NCI-H226 (cell line): ENCODE measurements at regions not wholly inside any gene's neighbourhood (a gene's known extent, or its start where the extent isn't known, plus 50 kb on each side); places are given as distances from the start of the nearest gene placed in this dataset.
"Not testable (repeated sequence)": the region's sequence is repeated elsewhere in the genome, so short reads cannot be mapped to it uniquely, and the experiment has no call there.

Experiments used
- DNase-seq: peaks from one replicate; pipeline ENCODE4 v3.0.0-alpha.2; 2015

DNA sequence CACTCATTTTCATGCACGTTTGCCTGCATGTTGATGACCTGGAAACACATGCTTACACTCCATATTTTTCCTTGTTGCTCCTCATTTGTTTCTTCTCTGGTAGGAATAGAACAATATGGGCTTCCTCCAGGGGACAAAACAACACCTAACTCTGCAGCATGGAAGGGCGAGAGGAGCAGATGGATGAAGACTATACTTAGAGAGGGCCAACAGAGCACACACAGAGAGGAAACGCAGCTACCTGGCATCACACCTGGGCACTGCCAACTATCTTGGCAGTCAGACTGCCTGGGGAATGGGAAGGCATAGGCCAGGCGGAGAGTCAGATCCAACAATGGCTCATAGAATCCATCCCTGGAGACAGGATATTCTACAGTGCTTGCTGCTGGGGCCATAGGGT lies 290.9 kb downstream of the CD83 start:
- DNase-seq: no peak

DNA sequence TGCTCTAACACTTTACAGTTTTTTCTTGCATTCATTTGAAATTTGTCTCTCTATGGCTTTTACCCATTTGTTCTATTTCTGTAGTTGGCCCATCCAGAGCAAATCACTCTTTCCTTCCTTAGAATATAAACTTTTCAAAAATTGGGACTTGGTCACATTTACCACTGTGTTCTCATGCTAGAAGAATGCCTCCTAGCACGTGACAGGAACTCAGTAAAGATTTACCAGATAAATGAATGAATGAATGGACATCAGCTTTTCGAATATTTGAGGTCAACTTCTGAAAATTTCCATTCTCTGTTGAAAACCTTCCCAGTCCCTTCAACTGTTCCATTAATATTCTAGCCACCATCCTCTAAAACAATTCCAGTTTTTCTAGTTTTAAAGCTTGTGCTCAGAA lies 294.5 kb downstream of the CD83 start:
- DNase-seq: no peak

DNA sequence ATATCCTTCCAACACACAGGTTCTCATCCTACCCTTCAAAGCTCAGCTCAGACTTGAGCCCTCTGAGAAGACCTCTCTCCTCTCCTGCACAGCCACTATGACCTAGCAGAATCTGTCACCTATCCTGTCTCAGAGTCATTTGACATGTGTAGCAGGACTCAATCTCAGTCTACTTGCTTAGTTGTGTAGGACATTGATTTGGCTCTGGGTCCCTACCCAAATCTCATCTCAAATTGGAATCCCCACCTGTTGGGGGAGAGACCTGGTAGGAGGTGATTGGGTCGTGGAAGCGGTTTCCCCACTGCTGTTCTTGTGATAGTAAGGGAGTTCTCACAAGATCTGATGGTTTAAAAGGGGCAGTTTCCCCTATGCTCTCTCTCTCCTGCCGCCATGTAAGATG lies 297.9 kb downstream of the CD83 start:
- no peak for DNase-seq

DNA sequence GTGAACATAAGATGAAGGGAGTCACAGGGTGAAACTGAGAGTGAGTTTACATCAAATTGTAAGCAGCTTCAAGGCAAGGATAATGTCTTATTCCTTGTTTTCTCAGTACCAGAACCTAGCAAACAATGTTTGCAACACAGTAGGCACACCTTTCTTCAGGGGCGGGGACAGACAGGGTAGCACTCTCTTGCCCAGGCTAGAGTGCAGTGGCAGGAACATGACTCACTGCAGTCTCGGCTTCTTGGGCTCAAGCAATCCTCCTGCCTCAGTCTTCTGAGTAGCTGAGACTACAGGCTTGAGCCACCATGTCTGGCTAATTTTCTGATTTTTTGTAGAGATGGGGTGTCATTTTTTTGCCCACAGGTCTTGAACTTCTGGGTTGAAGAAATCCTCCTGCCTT lies 299.8 kb downstream of the CD83 start:
- DNase-seq: no peak

DNA sequence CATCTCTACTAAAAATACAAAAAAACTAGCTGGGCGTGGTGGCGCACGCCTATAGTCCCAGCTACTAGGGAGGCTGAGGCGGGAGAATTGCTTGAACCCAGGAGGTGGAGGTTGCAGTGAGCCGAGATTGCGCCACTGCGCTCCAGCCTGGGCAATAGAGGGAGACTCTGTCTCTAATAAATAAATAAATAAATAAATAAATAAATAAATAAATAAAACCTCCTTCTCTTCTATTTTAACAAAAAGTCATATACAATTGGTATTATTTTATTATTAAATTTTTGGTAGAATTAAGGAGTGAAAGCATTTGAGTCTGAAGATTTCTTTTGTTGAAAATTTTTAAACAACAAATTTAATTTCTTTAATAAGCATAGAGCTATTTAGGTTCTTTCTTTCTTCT lies 301.7 kb downstream of the CD83 start:
- not testable (repeated sequence) for DNase-seq

DNA sequence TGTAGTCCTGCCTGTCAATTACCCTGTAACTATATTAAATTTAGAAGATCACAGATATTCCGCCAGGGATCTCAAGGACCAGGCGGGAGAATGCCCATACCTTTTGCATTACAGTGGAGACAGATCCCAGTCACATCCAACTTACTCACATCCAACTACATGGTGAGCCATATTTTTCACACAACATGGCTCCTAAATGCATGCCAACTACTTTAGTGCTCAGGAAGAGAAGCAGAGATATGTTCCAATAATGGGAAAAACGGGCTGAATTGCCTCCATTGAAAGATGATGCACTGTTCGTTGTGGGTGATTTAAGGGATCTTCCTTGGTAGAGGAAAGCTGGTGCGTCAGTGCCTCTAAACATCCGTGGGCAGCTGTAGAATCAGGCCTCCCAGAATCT lies 304.5 kb downstream of the CD83 start:
- no peak for DNase-seq

DNA sequence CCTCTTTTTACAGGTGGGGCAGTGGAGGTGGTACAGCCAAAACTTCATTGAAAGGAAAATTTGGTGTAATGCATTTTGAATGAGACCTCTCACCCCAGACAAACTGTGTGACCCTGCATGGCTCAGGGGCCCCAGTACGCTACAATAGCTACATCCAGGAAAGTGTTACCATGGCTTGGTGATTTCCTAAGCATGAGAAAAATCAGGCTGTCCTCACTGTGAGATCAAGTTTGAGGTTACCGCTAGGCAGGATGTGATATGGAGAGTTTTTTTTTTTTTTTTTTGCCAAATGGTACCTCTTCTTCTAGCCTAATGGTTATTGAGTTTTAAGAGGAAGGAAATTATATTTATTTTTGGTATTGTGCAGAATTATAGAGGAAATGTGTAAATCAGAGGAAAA lies 305.3 kb downstream of the CD83 start:
- no peak for DNase-seq

DNA sequence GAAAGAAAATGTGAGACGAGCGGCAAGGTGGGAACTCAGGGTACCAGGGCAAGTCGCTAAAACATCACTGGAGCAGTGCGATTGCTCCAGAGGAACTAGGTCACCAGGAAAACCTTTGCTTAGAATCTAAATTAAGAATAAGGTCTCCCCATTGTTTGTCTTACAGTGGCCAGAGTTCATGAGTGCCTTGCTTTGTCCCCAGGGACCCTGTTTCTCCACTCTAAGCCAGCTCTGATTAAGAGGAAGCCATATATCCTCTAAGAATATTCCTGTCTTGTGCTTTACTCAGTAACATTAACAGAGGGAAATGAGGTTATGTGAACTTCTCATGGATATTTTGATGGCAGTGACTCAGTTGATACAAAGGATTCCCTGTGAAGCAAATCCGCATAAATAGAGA lies 305.8 kb downstream of the CD83 start:
- DNase-seq: no peak

DNA sequence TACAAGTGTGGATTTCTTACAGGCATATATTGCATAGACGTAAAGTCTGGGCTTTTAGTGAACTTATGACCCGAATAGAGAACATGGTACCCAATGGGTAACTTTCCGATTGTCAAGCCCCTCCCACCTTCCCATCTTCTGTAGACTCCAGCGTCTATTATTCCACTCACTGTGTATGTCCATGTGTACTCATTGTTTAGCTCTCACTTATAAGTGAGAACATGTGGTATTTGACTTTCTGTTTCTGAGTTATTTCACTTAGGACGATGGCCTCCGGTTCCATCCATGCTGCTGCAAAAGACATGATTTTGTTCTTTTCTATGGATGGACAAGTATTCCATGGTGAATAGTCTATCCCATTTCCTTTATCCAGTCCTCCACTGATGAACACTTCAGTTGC lies 306.4 kb downstream of the CD83 start:
- no peak for DNase-seq

DNA sequence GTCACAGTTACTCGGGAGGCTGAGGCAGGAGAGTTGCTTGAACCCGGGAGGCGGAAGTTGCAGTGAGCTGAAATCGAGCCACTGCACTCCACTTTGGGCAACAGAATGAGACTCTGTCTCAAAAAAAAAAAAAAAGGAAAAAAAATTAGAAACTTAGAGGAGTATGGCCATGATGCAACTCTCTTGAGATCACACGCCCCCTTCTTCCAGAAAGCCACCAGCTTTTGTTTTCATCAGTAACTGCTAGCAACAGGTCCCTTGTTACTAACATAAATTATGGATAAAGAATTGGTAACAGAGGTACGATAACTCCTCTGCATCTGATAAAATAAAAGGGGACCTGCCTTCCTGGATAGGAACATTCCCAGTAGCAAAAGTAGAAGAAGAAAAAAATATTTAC lies 308.2 kb downstream of the CD83 start:
- no peak for DNase-seq

DNA sequence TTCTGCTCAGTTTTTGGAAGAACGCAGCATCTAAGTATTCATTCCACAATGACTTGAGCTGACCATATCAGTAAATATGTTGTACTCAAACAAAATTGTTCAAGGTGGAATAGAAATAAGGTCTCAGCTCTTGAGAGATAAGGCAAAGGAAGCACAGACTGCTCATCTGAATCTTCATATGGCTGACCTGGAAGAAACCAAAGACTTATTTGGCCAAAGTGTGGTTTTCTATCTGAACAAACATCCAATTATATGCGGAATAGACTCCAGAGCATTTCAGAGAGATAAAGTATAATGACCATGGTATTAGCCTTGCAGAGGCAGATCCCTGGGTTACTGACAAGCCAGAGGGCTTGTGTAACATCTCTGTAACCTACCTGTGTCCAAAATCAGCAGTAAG lies 308.7 kb downstream of the CD83 start:
- no peak for DNase-seq

DNA sequence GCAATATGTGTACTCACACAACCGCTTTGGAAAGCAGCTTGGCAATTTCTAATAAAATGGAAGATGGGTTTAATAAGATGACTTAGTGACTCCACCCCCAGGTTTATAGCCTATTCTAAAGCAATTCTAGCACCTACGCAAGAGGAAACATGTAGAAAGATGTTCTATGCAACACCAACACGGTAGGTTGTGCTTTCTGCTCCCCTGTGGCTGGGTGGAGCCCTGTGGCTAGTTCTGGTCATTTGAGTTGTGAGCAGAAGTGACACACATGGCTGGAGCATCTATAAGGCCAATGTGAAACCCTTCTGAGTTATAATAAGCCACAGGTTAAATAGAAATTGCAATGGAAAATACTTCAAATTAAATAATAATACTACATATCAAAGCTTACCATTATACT lies 310.7 kb downstream of the CD83 start:
- DNase-seq: no peak

DNA sequence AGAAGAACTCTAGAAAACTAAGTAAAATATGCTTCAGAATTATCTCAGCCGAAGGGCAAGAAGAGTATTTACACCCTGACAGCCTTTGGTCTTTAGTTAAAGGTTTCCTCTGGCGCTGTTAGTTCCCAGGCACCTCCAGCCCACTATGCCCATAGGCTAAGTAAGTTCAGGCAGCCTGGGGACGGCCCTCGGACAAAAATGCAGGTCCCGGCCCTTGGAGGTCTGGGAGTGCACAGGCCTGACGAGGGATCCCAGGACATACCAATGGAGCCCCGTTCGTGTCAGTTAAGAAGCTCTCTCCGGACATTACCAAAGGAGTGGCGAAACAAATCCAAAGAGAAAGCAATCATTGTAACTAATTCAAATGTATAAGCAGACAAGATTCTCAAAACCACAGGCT lies 311.8 kb downstream of the CD83 start:
- DNase-seq: no peak

DNA sequence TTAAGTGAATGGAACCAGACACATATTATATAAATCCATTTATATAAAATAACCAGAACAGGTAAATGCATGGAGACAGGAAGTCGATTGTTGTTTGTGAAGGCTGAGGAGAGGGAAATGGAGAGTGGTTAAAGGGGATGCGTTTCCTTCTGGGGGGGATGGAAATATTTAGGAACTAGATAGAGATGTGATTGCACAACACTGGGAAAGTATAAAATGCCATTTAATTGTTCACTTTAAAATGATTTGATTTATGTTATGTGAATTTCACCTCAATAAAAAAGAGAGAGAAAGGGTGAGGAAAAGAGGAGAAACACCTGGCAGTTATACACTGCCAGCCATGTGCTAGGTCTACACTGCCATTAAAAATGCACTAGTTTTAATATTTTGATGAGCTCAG lies 312.6 kb downstream of the CD83 start:
- no peak for DNase-seq

DNA sequence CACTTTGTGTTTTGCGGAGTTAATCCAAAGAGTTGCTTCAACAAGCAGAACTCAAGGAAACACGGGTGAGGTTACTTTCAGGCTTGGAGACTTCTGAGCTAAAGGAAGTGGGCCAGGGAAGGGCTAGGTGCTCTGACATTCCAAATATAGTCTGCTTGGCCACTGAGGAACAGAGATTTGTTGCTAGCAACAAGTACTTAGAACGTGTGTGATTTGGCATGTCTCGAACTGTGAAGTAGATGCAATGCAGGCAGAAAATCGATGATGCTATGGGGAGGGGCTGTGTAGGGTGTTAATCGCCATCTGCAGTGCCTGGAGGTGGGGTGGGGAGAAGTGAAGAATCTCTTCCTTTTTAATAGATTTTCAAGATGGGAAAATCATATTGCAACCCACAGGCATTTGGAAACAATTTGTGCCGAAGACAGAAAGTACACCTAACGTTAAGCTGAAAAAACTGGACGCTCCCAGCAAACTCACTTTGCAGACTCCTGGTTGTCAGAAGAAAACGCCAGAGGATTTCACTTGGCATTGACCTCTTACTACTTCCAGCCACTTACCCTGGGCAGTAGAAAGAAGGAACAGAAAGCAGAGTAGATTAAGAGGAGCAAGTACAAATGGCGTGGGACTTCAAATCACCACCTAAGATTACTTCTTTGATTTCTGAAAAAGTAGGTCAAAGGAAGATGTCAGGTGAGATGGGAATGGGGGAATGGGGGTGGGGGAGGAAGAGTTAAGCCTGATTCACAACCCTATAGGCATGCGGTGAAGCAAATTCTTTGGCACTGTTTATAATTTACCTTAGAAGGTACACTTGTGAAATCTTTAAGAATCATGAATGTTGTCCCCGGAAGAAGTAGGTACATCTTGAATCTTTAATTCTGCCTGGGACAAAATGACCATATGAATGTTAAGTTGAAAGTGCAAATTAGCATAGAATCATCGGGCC lies 314.1 kb downstream of the CD83 start:
- no peak for DNase-seq

DNA sequence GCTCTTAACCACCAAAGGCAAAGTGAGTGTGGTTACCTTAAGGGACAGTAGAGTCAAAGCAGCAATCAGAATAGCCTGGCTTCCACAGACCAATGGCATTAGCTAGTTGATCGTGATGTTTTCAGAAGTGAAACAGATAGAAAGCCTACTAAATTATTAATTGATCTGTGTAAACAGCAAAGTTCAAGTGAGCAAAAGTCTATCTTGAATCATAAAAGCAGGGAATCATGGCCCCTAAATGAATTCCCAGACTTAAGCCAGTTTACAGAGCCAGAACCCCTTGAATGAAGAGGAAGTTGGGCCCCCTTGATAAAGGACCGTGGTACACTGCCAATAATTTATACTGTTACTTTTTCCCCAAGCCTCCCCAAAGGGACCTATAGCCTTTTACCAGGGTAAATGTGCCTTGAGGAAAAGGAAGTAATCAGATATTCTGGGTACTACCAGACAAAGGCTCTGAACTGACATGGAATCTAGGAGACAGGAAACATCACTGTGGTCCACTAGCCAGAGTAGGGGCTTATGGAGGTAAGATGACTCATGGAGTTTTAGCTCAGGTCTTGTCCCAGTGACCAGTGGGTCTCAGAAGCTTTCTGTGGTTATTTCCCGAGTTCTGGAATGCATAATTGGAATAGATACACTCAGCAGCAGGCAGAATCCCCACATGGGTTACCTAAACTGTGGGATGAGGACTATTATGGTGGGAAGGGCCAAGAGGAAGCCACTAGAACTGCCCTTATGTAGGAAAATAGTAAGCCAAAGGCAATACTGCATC lies 317.5 kb downstream of the CD83 start:
- no peak for DNase-seq

DNA sequence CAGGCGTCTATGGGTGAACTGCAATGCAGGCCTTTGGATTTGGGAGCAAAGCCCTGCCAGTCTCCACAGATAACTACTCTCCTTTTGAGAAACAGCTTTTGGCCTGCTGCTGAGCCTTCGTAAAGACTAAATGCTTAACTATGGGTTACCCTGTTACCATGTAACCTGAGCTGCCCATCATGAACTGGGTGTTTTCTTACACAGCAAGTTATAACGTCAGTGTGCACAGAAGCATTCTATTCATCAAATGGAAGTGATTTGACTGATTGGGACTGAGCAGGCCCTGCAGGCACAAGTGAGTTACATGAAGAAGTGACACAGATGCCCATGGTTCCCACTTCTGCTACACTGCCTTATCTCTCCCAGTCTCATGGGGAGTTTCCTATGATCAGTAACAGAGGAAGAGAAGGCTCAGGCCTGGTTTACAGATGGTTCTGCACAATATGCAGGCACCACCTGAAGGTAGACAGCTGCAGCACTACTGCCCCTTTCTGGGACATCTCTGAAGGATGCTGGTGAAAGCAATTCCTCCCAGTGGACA lies 319.1 kb downstream of the CD83 start:
- no peak for DNase-seq

DNA sequence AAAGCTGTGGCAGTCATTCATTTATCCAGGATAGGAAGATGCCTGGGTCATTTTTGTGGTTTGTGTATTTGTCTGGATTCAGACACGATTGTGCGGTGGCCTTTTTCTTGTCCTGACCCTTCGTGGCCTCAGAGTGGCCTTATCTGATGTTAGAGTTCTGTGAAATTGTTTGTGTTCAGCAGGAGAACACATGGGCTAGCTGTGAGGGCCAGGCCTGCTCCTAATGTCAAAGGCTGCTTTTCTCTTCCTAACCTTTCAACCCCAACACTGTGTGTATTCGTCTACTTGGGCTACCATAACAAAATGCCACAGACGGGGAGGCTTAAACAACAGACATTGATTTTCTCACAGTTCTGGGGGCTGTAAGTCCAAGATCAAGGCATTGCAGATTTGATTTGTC lies 321.8 kb downstream of the CD83 start:
- no peak for DNase-seq

DNA sequence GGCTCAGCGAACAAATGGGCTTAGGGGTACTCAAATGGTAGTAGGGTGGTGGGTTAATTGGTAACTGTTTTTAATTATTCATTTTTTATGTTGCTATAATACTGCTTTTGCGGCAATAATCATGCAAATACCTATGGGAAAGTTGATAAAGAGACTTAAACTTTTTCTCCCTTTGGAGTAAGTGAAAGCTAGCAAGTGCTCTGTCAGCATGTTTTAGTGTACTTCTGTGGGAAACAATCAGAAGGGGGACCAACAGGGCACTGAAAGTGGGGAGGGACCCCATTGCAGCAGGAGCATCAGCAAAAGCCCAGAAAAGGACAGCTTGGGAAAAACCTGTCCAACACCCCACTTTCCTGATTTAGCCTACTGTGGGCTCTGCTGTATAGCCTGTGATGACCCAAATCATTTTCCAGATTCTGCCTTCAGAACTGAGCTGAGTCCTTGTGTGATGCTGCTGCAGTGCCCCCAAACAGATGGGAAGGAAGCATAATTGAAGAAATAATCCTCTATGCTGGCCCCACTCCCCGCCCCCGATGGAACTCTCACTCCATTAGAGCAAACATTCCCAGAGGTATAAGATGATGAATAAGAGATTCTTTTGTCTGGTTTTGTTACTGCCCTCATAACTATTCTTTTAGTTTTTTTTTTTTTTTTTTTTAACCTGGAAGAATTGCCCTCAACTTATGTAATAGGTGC lies 322.8 kb downstream of the CD83 start:
- no peak for DNase-seq

DNA sequence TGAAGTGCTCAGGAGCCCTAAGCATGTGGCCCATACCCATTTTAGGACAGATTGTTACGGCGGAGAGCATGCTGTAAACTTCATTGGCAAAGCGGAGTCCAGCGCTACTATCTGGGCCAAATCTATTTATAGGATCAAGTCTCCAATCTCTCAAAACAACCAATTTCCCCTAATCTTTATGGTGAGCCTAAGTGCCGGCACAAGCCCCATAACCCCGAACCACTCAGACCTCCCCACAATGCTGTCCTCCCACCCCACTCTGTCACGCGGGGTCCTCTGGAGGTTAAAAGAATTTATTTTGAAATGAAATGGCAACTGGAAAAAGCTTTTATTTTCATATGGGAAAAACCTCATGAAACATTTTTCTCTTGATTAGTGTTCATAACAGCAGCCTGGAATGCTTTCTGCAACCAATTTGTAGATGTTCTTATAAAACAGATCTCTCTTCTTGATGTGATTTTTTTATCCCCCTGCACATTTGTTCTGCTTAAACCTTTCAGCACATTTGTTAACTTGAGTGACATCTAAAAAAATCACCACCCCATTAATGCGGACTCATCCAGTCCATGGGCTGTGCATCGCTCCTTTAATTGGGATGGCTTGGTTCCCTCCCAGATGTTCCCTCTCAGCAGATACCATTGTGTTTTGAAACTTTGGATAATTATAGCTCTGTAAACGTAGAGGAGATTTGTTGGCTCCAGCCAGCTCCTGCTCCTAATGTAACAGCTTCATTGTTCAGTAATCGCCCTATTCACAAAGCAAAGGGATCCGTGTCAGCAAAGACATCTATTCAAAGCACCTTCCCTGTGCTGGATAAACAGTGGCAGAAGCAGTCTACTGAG lies 323.6 kb downstream of the CD83 start:
- DNase-seq: no peak

DNA sequence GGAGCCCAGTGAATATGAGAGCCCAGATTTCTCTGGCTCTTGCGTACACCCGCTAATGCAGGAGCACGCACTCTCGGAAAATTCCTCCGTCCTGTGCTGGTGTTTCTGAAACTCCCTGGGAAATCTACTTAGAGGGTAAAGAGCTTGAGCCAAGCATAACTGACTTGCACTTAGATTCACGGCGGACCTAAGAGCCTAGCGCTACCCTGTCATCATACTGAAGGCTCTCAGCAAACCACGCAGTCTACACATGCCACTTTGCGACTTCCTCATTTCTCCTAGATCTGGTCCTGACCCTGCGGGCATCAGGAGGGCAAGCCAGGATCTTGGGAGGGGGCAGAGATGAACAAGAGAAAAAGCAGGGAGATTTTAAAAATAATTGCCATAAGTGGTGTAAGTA lies 324.7 kb downstream of the CD83 start:
- DNase-seq: no peak

DNA sequence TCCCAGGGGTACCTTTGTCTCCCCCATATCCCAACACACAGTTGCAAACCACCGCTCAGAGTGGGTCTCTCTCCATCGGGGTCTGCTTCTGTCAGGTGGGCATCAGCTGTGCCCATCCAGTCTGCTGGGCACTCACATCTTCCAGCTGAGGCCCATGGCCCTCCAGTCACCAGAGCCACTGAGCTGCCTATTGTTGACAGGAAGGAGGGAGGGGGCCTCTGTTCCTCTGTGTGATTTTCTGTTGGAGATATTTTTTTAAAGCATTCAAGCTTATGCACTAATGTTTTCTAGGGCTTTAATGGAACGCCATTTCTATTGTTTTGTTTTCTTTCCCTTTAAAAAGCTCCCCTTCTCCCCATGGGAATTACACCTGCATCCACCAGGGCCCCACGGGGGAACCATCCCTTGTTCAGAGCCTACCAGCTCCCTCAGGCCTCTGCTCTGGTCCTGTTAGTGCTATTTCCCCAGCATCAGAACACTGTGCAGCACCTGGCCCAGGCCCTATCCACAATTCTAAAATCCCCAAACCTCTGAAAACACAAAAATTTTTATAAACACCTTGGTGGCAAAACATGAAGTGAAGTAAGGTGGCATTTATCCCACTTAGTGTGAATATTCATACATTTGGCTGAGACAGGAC lies 326.2 kb downstream of the CD83 start:
- DNase-seq: no peak
